Glutamatergic neuron (in vitro differentiated cells): ENCODE measurements at regions not wholly inside any gene's neighbourhood (a gene's known extent, or its start where the extent isn't known, plus 50 kb on each side); places are given as distances from the start of the nearest gene placed in this dataset.

Source experiments
- DNase-seq: peaks from one replicate; pipeline ENCODE4 v3.0.0; 2022
- H3K27ac Mint-ChIP-seq: one replicate; pipeline ENCODE4 v1.8.0; 2020; ENCODE audit warnings: mild to moderate bottlenecking, mixed read lengths, inconsistent platforms; ENCODE audit not compliant: unreplicated experiment
- H3K27me3 Mint-ChIP-seq: one replicate; pipeline ENCODE4 v1.8.0; 2020; ENCODE audit warnings: mild to moderate bottlenecking, moderate library complexity, mixed read lengths, inconsistent platforms; ENCODE audit not compliant: unreplicated experiment
- H3K36me3 Mint-ChIP-seq: one replicate; pipeline ENCODE4 v1.8.0; 2020; ENCODE audit warnings: mild to moderate bottlenecking, mixed read lengths, inconsistent platforms; ENCODE audit not compliant: unreplicated experiment
- H3K4me1 Mint-ChIP-seq: one replicate; pipeline ENCODE4 v1.8.0; 2020; ENCODE audit warnings: mild to moderate bottlenecking, low read depth, mixed read lengths, inconsistent platforms; ENCODE audit not compliant: unreplicated experiment
- H3K4me3 Mint-ChIP-seq: one replicate; pipeline ENCODE4 v1.8.0; 2020; ENCODE audit warnings: mild to moderate bottlenecking, mixed read lengths, inconsistent platforms; ENCODE audit not compliant: unreplicated experiment
- H3K9me3 Mint-ChIP-seq: one replicate; pipeline ENCODE4 v1.8.0; 2020; ENCODE audit warnings: mild to moderate bottlenecking, moderate library complexity, mixed read lengths, inconsistent platforms; ENCODE audit not compliant: unreplicated experiment
- CTCF ChIP-seq: fragments of 200-600 bp; sonication (generic); IDR thresholded peaks from one replicate; pipeline ENCODE4 v1.5.0; 2021; ENCODE audit not compliant: partially characterized antibody, unreplicated experiment

DNA sequence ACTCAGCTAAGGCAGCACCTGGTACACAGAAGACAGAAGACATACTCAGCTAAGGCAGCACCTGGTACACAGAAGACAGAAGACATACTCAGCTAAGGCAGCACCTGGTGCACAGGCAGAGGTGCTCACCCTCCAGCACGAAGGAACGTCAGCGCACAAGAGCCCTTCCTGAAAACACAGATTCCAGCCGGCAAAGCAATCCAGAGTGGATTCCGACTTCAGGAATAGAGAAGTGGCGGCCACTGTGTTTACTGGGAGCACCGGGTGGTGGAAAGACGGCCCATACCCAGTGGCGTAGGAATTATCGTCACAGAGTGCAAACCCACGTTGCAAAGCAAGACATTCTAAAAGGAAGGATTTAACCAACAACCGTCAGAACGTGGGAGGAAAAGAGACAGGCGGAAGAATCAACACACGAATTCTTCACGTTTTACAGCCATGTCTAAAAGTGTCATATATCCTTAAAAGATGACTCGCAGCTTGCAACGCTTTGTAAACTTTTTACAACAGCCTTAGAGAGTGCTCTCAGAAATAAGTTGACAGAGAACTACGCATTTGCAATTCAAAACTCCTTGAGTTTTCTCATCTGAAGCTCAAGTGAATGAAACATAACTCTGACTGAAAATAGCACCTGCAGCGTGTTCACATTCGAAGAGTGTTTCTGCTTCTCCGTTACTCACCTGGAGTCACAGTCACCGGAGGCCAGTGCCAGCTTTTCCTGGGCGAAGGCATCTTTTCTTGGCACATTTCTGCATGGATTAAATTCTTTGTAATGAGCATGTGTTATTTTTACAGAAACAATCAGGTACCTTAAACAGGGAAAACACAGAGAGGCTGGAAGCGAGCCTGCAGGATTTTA, 55.8 kb upstream of the GALNT9 start:
- peaks cover 11% of the 10 kb centered on the region for H3K27me3 Mint-ChIP-seq
- DNase-seq: no peak
- peaks cover 3% of the 10 kb centered on the region for H3K4me1 Mint-ChIP-seq
- no peak for TF ChIP-seq CTCF
- H3K36me3 Mint-ChIP-seq: no peaks in the 10 kb centered on the region
- H3K9me3 Mint-ChIP-seq: peaks cover 2% of the 10 kb centered on the region
- no peak overlapping the region for H3K4me3 Mint-ChIP-seq
- no peak overlapping the region for H3K27ac Mint-ChIP-seq

GRCh38 chr12:132380641-132381040, 51.3 kb upstream of the GALNT9 start:
- H3K27ac Mint-ChIP-seq: no peak overlapping the region
- DNase-seq: no peak
- H3K9me3 Mint-ChIP-seq: peaks cover 6% of the 10 kb centered on the region
- peaks cover 15% of the 10 kb centered on the region for H3K27me3 Mint-ChIP-seq
- no peaks in the 10 kb centered on the region for H3K36me3 Mint-ChIP-seq
- TF ChIP-seq CTCF: no peak
- no peak overlapping the region for H3K4me3 Mint-ChIP-seq
- peaks cover 4% of the 10 kb centered on the region for H3K4me1 Mint-ChIP-seq

DNA sequence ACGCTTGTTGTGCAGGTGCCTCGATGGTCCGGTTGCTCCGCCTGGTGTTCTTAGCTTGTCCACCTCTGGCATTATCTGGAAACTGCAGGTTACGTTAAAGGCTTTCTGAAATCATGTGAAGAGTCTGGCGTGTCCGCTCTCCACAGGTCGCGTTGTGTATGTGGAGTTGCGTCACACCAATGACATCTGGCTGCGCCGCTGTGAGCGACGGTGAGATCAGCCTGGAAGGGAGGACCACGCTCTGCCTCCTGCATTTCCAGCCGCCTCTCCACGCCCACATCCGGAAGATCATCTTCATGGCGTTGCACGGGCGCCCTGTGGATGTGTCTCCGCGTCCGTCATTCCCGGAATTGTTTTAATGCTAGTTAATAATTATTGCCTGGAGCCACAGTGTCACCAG, 50.6 kb upstream of the GALNT9 start:
- peaks cover 11% of the 10 kb centered on the region for H3K27me3 Mint-ChIP-seq
- no peak for DNase-seq
- no peak for TF ChIP-seq CTCF
- H3K4me1 Mint-ChIP-seq: peaks cover 4% of the 10 kb centered on the region
- no peak overlapping the region for H3K4me3 Mint-ChIP-seq
- no peaks in the 10 kb centered on the region for H3K36me3 Mint-ChIP-seq
- no peak overlapping the region for H3K27ac Mint-ChIP-seq
- peaks cover 4% of the 10 kb centered on the region for H3K9me3 Mint-ChIP-seq

DNA sequence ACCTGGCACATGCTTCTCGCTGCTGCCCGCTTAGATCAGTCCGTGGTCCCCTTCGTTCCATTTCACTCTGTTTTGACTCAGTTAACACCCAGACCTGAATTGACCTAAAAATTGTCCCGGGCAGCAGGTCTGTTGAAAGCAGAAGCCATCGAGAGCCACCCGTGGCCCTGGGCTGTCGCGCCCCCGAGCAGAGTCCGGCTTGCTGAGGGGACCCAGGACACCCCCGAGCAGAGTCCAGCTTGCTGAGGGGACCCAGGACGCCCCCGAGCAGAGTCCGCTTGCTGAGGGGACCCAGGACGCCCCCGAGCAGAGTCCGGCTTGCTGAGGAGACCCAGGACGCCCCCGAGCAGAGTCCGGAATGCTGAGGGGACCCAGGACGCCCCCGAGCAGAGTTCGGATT, 50.2 kb upstream of the GALNT9 start:
- H3K36me3 Mint-ChIP-seq: no peaks in the 10 kb centered on the region
- no peak overlapping the region for H3K27ac Mint-ChIP-seq
- peaks cover 4% of the 10 kb centered on the region for H3K9me3 Mint-ChIP-seq
- DNase-seq: no peak
- H3K27me3 Mint-ChIP-seq: peaks cover 11% of the 10 kb centered on the region
- peaks cover 4% of the 10 kb centered on the region for H3K4me1 Mint-ChIP-seq
- TF ChIP-seq CTCF: no peak
- no peak overlapping the region for H3K4me3 Mint-ChIP-seq
